ENCODE measurements at regions not wholly inside any gene's neighbourhood (a gene's known extent, or its start where the extent isn't known, plus 50 kb on each side); places are given as distances from the start of the nearest gene placed in this dataset.

- TF ChIP-seq CTCF (IDR thresholded peaks at IDR 0.05; ENCODE audit: low read depth, low read length, missing control alignments): no peak
- H3K4me3 ChIP-seq (ENCODE audit: low read depth, low read length): no peak overlapping the region
- DNase-seq (ENCODE audit: low read depth): no peak
- in situ Hi-C loops (cut with HindIII; ENCODE audit: low sequenced_read_pairs): no loop called here
Observed at GRCh38 chr1:42096554-42096953, 56.7 kb upstream of the GUCA2B start.

GRCh38 chr1:42089246-42089645 lies 64.0 kb upstream of the GUCA2B start:
- no peak for DNase-seq (ENCODE audit: low read depth)
- in situ Hi-C loops (cut with HindIII; ENCODE audit: low sequenced_read_pairs): no loop called here
- no peak for TF ChIP-seq CTCF (IDR thresholded peaks at IDR 0.05; ENCODE audit: low read depth, low read length, missing control alignments)
- no peak overlapping the region for H3K4me3 ChIP-seq (ENCODE audit: low read depth, low read length)

GRCh38 chr1:42086146-42086545 lies 67.1 kb upstream of the GUCA2B start:
- no peak overlapping the region for H3K4me3 ChIP-seq (ENCODE audit: low read depth, low read length)
- DNase-seq (ENCODE audit: low read depth): no peak
- in situ Hi-C loops (cut with HindIII; ENCODE audit: low sequenced_read_pairs): no loop called here
- no peak for TF ChIP-seq CTCF (IDR thresholded peaks at IDR 0.05; ENCODE audit: low read depth, low read length, missing control alignments)

- H3K4me3 ChIP-seq (ENCODE audit: low read depth, low read length): no peak overlapping the region
- in situ Hi-C loops (cut with HindIII; ENCODE audit: low sequenced_read_pairs): no loop called here
- no peak for TF ChIP-seq CTCF (IDR thresholded peaks at IDR 0.05; ENCODE audit: low read depth, low read length, missing control alignments)
- no peak for DNase-seq (ENCODE audit: low read depth)
Observed at GRCh38 chr1:42085596-42085995, 67.6 kb upstream of the GUCA2B start.

- in situ Hi-C loops (cut with HindIII; ENCODE audit: low sequenced_read_pairs): no loop called here
- H3K4me3 ChIP-seq (ENCODE audit: low read depth, low read length): no peak overlapping the region
- TF ChIP-seq CTCF (IDR thresholded peaks at IDR 0.05; ENCODE audit: low read depth, low read length, missing control alignments): no peak
- no peak for DNase-seq (ENCODE audit: low read depth)
Observed at GRCh38 chr1:42081475-42081874, 71.7 kb upstream of the GUCA2B start.

- in situ Hi-C loops (cut with HindIII; ENCODE audit: low sequenced_read_pairs): no loop called here
- TF ChIP-seq CTCF (IDR thresholded peaks at IDR 0.05; ENCODE audit: low read depth, low read length, missing control alignments): no peak
- H3K4me3 ChIP-seq (ENCODE audit: low read depth, low read length): no peak overlapping the region
- no peak for DNase-seq (ENCODE audit: low read depth)
Observed at GRCh38 chr1:42075179-42075578, 78.0 kb upstream of the GUCA2B start.

GRCh38 chr1:42070996-42071395 lies 82.2 kb upstream of the GUCA2B start:
- no peak for TF ChIP-seq CTCF (IDR thresholded peaks at IDR 0.05; ENCODE audit: low read depth, low read length, missing control alignments)
- DNase-seq (ENCODE audit: low read depth): no peak
- H3K4me3 ChIP-seq (ENCODE audit: low read depth, low read length): no peak overlapping the region
- in situ Hi-C loops (cut with HindIII; ENCODE audit: low sequenced_read_pairs): no loop called here
